ENCODE measurements at regions not wholly inside any gene's neighbourhood (a gene's known extent, or its start where the extent isn't known, plus 50 kb on each side); places are given as distances from the start of the nearest gene placed in this dataset.
"Not testable (repeated sequence)": the region's sequence is repeated elsewhere in the genome, so short reads cannot be mapped to it uniquely, and the experiment has no call there.

DNA sequence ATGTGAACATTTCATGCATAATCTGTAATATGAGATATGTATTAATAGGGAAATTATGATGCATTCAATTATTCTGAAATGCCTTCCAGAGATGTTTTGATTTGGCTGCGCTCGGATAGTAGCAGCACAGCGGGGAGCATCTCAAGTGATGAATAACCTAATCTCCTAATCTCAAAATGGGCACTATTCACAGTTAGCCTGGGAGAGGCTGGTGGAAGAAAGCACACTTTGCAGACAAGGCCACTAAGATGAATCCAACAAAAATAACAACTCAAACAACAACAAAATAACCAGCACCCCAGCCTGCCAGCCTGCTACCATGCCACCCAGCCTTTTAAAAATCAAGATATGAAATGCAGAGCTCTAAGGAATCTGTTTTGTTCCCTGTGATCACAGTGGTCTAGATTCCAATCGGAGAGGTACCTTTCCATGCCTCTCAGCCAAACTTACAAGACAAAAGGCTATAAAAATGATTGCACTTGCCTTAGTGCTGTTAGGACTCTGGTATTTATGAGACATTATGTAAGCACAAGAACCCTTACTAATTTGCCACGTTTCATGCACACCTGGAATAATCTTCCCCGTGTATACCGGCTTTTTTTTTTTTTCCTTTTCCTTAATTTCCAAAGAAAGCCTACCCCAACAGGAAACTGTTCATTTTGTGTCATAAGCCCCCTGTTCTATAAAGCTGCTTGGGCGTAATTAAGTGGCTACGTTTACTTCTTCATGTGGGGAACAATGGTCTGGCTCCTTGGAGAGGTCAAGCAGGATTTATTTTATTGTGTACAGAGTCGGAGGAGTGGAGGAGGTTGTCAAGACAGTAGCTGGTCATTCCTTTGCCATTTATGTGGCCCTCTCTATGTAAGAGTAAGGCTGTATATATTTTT is 526.9 kb upstream of the FANCL start:
- intact Hi-C loops (cut with micrococcal nuclease) = no loop called here

DNA sequence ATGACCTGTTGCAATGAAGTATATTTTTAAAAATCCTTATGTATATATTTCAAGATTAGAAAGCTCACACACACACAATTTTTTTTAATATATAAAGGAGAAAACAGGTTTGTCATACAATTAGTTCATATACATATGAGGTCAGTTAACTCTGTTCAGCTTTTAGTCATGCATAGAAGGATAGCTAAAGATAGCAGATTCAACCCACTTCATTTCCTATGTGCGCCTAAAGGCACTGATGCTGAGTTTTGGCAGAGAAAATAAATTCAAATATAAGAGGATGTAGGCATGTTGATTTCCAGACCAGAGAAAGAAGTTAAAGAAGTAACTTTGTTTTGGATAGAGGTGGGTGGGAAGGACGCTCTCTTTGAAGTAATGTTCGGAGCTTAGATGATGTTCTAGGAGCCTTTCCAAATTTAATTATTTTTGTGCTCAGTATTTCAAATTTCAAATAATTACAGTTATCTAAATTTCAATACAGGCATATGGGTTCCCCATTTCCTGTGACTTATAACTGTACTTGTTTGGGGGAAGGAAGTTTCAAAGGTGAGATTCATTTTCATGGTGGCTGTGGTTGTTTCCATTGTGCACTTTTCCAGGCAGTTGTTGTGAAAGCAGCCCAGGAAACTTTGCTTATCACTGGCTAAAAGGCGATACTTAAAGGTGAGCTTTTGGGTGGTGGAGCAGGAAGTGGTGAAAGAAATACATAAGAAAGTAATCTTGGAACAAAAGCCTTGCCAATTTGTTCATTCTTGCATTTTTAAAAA is 523.4 kb upstream of the FANCL start:
- intact Hi-C loops (cut with micrococcal nuclease) = no loop called here

DNA sequence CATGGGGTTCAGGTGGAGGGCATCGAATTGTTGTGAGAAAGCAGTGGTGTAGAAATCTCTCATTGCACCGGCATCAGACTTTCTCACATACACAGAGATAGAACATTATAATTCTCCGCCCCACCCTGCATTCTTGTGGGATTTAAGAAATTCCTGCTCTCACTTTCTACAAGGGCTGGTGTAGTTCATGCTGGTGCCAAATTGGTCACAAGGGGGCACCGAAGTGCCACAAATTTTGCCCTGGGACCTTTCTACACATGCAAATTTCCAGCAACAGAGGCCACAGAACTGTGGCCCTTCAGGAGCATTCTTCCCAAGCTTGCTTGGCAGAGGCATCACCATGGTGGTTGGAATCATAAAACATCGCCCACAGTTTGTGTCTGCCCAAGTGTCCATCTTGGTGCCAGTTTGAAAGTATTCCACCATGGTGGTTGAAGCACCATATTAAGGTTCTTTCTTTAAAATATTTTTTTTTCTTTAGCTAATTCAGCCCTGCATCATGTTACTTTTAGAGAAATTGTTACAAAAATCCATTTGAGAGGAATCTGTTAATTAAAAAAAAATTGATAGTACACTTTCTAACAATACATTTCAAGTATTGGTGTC is 521.2 kb upstream of the FANCL start:
- intact Hi-C loops (cut with micrococcal nuclease) = loop anchor here (2.0 kb wide), 3 partner anchors 1391 to 1881 kb away; no protein-coding TSS in a partner anchor

DNA sequence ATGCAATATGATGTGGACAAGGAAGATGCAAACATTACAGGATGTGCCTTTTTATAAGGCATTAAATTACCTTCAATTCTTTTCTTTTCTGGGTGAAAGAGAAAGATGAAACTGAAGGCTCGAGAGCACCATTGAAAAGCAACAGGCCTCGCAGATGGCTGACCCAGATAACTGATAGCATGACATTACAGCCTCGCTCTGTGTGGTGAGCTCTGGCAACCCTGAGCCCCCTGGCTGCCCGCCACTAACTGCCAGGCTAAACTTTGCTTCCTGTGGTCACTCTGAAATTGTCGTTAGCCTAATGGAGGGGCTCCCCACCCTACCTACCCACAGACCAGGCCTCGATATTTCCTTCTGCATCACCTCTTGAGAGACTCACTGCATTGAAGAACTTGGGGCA is 516.8 kb upstream of the FANCL start:
- intact Hi-C loops (cut with micrococcal nuclease) = no loop called here

DNA sequence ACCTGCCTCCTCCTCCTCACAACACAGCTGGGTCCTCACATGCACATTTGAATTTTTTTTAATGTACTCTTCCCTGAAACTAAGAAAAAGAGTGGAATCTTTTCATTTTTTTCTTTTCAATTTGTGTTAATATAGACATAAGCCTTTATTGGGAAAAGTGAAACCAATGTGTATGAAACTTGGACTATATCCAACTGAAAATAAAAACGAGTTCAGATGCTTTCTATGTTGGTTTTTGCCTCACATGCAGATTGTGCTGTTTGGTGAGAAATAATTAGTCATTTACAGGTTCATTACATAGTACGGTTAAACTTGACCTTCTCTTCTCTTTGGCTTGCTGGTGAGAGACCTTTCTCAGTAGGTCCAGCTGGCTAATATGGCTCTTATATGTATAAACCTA is 515.2 kb upstream of the FANCL start:
- intact Hi-C loops (cut with micrococcal nuclease) = no loop called here

DNA sequence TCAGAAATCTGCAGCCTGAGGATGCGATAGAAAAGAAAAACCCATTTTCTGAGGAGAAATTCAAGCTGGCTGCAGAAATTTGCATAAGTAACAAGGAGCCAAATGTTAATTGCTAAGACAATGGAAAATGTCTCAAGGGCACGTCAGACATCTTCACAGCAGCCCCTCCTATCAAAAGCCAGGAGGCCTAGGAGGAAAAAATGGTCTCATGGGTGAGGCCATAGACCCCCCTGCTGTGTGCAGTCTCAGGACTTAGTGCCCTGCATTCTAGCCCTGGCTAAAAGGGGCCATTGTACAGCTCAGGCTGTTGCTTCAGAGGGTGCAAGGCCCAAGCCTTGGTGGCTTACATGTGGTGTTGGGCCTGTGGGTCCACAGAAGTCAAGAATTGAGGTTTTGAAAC is 511.4 kb upstream of the FANCL start:
- intact Hi-C loops (cut with micrococcal nuclease) = not testable (repeated sequence)

DNA sequence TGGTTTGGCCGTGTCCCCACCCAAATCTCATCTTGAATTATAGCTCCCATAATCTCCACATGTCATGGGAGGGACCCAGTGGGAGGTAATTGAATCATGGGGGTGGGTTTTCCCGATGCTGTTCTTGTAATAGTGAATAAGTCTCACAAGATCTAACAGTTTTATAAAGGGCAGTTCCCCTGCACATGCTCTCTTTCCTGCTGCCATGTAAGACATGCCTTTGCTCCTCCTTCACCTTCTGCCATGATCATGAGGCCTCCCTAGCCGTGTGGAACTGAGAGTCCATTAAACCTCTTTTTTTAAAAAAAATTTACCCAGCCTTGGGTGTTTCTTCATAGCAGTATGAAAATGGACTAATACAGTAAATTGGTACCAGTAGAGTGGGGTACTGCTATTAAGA is 510.6 kb upstream of the FANCL start:
- intact Hi-C loops (cut with micrococcal nuclease) = not testable (repeated sequence)

DNA sequence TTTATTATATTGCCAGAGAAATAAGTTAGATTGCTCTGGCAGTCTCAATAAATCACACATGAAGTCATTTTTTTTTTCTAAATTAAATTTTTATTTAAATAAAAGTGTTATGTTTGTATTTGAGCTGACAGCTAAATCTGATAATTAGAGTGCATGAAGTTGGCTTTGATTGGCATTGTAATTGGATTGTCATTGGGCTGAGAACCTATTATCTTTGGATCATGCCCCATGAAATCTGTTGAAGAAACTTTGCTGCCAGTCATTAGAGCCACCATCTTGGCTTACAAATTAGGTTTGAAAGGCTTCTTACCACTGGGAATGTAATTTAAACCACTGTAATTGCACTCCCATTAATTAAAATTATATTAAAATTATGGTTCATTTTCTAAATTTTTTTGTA is 507.9 kb upstream of the FANCL start:
- intact Hi-C loops (cut with micrococcal nuclease) = no loop called here

DNA sequence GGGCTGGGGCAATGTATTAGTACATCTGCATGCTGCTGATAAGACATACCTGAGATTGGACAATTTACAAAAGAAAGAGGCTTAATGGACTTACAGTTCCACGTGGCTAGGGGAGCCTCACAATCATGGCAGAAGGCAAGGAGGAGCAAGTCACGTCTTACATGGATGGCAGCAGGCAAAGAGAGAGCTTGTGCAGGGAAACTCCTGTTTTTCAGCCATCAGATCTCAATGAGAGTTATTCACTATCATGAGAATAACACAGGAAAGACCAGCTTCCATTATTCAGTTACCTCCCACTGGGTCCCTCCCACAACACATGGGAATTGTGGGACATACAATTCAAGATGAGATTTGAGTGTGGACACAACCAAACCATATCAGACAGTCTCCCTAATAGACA is 504.2 kb upstream of the FANCL start:
- intact Hi-C loops (cut with micrococcal nuclease) = not testable (repeated sequence)

DNA sequence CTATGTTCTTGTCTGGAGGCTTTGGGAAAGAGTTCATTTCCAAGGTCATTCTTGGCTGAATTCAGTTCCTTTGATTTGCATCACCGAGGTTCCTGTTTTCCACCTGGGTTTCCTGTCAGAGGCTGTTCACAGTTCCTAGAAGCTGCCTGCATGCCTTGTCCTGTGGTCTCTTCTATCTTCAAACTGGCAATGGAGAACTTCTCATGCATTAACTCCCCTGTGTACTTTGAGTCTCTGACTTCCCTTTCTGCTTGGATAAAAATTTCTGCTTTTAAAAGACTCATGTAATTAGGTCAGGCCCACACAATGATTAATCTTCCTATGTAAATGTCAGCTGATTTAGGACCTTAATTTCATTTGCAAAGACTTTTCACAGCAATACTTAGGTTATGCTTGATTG is 499.3 kb upstream of the FANCL start:
- intact Hi-C loops (cut with micrococcal nuclease) = no loop called here

DNA sequence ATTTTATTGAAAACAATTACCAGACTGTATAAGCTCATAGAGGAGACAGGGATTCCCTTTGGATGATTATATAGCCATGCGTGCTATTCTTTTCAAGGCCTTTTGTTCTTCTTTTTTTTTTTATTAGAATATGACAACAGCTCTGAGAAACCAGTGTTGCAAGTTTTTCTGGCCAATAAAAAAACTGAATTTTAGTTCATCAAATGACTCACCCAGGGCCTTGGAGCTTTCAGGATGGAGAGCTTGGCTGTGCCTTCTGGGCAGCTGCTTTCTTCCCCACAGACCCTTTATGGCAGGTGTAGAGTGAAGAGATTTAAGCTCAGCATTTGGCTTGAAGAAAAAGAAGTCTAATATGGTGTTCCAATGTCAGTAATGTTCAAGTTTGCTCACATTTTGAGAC is 497.9 kb upstream of the FANCL start:
- intact Hi-C loops (cut with micrococcal nuclease) = no loop called here

DNA sequence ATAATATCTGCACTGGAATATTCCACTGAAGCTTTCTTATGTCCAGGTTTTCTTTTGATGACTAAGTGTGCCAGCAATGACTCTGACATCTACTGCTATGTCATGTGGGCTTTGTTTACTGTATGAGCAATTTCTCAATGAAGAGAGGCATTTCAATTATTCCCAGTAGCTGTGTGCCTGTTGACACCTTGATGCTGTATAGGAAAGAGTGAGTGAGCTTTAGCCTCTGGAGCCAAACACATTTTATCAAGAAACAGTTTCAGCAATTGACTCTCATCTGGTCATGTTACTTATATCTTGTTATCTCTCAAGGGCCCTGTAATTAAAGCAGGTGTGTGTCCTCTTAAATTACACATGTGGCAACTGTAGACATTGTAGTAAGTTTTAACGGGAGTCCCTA is 493.2 kb upstream of the FANCL start:
- intact Hi-C loops (cut with micrococcal nuclease) = no loop called here

DNA sequence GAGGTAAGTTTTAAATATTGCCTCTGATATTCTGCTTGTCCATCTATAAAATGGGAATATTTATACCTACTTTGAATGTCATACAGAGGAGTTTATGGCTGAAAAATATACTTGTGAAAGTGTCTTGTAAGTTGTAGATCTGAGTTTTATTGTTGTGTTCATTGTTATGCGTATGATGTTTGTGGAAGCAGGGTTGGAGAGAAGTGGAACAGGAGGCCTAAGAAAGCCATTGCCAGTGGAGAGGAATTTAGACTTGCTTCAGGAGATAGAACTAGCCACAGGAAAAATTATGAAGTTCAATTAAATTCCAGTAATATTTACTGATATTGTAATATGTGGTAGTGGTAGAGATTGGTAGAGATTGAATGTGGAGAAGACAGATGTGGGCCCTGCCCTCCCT is 491.9 kb upstream of the FANCL start:
- intact Hi-C loops (cut with micrococcal nuclease) = no loop called here

DNA sequence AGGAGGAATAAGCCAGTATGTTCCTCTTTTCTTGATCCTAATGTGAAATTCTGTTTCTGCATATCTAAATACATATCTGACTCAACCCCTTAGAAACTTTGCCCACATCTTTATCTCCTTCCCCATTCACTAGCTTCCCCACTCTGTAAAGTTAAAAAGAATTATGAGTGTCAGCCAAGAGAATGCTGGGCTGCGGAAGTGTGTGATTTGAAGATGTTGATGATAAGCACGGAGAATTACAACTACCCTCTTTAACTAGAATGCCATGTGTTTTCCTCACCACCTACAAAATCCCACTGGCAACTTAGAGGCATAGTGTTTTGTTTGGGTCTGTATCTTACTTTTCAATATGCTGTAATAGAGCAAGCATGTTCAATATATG is 490.4 kb upstream of the FANCL start:
- intact Hi-C loops (cut with micrococcal nuclease) = no loop called here

DNA sequence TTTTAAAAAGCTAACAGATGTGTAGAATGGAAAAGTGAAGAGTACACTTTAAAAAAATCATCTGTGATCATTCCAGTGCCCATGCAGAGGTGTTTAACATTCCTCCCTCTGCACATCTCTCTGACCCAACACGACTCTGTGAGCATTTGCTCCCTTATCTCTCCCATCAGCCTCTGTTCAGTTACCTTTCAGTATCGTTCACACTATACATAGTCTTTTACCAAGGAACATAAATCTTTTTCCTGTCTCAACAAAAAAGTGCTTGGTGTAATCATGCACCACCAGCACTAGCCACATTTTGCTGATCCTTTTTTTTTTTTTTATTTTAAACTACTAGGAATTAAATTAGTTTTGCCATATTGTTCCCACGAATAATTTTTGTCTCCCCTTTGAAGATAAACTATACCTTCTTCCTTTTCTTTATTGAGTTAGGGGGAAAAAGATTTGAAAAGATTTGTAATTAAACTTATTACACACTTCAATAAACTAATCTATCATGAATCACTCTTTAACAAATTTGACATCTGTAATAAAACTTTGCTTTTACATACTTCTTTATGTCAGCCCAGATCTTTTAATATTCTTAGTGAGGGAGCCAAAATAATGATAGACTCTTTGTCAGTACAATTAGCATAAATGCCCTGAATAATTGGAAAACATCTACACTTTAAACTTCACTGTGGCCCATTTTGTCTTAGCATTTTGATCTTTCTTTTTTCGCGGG is 489.8 kb upstream of the FANCL start:
- intact Hi-C loops (cut with micrococcal nuclease) = no loop called here

DNA sequence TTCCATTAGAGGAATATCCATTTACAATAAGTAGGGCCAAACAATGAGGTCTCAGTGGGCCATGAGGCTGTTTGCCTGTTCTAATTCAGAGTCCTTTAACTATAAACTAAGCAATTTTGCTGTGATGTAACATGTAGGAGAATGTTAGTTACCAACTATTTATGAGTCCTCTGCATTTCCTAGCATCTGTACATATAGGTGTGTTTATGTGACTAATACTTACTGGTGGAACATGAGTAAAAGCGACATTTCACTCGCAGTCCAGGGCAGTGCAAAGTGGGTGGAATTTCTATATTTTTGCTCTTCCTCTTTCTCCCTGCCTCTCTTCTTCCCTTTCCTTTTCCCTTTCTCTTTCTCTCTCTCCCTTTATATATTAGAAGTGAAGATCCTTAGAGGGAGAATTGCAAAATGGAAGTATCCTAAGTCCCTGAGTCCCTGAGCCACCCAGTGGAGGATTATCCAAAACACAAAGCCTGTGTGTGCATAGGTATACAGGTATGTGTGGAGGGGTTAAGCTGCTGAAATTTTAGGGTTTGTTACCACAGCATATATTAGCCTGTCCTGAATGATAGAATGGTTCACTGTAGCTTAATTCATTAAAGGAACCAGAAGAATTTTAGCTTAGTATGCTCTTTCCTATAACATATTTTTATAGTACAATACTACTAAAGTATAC is 487.0 kb upstream of the FANCL start:
- intact Hi-C loops (cut with micrococcal nuclease) = no loop called here

DNA sequence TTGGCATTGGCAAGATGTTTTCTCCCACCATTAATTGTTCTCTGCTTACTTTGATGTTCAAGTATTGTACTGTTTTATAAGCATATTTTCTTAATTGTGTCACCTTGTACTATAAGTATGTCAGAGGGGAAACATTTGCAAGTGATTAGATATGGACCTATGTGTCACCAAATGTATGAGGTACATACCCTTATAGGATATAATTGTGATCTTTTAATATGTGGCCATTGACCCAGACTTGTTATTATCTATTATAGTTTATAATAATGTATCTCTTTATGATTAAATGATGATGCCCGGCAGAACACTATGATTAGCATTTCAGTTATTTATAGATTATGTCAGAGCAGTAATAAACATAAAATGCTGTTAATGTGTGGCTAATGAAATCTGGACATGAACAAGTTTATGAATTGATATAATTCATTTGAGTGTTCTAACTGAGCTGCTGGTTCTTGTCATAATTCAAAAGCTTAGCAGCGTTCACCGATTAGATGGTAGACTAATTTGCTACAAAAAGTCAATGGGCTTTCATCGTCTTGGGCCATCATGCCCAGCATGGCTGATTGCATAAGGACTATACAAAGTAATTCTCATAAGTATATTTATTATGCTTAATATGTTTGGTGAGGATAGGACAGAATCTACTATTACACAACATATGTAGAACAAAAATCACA is 480.9 kb upstream of the FANCL start:
- intact Hi-C loops (cut with micrococcal nuclease) = no loop called here

DNA sequence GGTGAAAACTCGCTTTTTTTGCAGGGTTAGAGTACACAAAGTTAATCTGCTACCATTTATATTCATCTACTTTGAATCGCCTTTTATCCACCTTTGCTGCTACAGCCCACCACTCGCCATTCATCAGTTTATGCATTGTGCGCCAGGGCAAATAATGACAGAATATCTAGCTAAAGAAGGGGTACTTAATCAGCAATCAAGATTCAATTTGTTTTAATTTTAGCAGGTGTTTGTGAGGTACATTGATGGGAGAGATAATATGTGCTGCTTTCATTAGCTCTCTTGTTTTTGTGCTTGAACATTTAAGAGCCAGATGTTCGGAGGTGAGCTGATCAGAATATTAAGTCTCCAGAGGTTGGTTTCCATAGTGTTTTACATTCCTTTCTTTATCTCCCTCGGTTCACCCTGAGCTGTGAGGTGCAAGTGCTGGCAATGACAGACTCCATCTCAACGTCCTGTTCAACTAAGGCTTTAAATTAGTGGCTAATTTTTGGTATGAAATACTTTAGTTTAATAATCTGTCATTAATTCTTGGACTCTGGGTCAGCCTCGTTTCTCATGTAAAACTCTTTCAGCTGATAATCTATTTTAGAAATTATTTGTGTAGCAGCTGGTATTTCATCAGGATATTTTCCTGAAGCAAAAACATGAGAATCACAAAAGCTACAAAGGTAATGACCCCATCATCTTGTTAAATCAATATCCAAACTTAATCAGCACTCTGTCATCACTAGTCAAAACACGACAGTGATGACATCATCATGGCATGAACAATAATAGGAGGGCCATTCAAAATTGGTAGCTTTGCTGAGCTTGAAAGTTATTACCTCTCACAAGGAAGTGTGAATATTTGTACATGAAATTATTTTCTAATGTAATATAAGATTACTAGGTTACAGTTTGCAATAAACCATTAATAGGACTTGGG is 479.9 kb upstream of the FANCL start:
- intact Hi-C loops (cut with micrococcal nuclease) = no loop called here

DNA sequence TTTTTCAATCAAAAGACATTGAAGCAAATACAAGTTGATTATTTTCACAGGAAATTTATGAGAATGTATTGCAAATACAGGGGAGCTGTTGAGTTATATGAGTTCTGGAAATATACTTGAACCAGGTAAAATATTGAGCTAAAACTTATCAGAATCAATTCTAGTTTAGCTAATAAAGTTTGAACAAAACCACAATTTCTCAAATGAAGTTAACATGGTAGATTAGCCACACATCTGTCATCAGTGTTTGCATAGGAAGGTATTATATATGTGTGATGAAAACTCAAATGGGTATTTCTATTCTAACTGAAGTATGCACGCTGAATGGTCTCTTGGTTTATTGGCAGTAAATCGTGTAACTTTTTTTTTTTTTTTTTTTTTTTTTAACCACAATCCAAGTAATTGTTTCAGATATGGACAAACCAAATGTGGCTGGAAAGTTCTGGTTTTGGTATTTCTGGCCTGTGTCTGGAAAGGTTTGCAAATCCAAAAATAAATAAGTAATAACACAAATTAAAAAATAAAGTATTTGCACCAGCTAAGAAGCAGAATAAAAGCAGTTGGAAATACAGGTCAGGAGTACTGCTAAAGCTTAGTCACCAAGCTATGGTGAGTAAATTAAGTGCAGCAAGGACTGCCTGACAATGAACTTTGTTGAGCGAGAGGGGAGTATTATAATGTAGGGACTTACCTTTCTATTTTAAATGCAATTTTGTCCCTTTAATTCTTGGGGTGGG is 479.1 kb upstream of the FANCL start:
- intact Hi-C loops (cut with micrococcal nuclease) = no loop called here

All from T-helper 1 cell treated with Interleukin-12 subunit alpha and Interleukin-12 subunit beta and Interleukin-4 antibody, amounts not matched to agents 30 ng/mL and 1 ng/mL, for 36 hours (primary cell).